ENCODE measurements at regions not wholly inside any gene's neighbourhood (a gene's known extent, or its start where the extent isn't known, plus 50 kb on each side); places are given as distances from the start of the nearest gene placed in this dataset.

GRCh38 chr20:39155971-39156370, 193.8 kb downstream of the DHX35 start:
- no peaks in the 10 kb centered on the region for H3K27me3 ChIP-seq (ENCODE audit: insufficient read depth, low read length)
- TF ChIP-seq EZH2 (IDR thresholded peaks at IDR 0.05; ENCODE audit: borderline replicate concordance, low read length) = no peak
- no peak for TF ChIP-seq CTCF (IDR thresholded peaks at IDR 0.05; ENCODE audit: low read length)
- no peaks in the 10 kb centered on the region for H3K4me1 ChIP-seq (ENCODE audit: insufficient read depth, low read length, severe bottlenecking)
- no peaks in the 10 kb centered on the region for H3K79me2 ChIP-seq (ENCODE audit: insufficient read depth, low read length)
- H3F3A ChIP-seq (ENCODE audit: insufficient read depth, low read length) = no peaks in the 10 kb centered on the region
- no peak overlapping the region for H3K9ac ChIP-seq (ENCODE audit: low read length)
- no peaks in the 10 kb centered on the region for H3K9me2 ChIP-seq (ENCODE audit: low read depth, low read length)
- H3K4me3 ChIP-seq (ENCODE audit: low read depth, low read length, poor library complexity, severe bottlenecking) = no peak overlapping the region
- H2AFZ ChIP-seq (ENCODE audit: low read length) = no peak overlapping the region
- no peaks in the 10 kb centered on the region for H3K36me3 ChIP-seq (ENCODE audit: insufficient read depth, low read length)
- no peak overlapping the region for H3K4me2 ChIP-seq (ENCODE audit: low read length)
- no peak overlapping the region for H3K27ac ChIP-seq (ENCODE audit: low read depth, low read length, poor library complexity, severe bottlenecking)
- no peaks in the 10 kb centered on the region for H3K9me3 ChIP-seq (ENCODE audit: low read length)
- no peaks in the 10 kb centered on the region for H4K20me1 ChIP-seq (ENCODE audit: insufficient read depth, low read length)

- Histone ChIP-seq H3K4me1 (ENCODE audit: insufficient read depth, low read length, severe bottlenecking) (no peaks in the 10 kb centered on the region), H3K79me2 (ENCODE audit: insufficient read depth, low read length) (no peaks in the 10 kb centered on the region), H3F3A (ENCODE audit: insufficient read depth, low read length) (no peaks in the 10 kb centered on the region), H3K9ac (ENCODE audit: low read length) (no peak overlapping the region), H2AFZ (ENCODE audit: low read length) (no peak overlapping the region), H3K27me3 (ENCODE audit: insufficient read depth, low read length) (0 out of 2 replicates have a peak, but pooled peaks cover 8% of the 10 kb centered on the region), H3K9me3 (ENCODE audit: low read length) (no peaks in the 10 kb centered on the region), H4K20me1 (ENCODE audit: insufficient read depth, low read length) (no peaks in the 10 kb centered on the region), H3K4me3 (ENCODE audit: low read depth, low read length, poor library complexity, severe bottlenecking) (no peak overlapping the region), H3K4me2 (ENCODE audit: low read length) (no peak overlapping the region), H3K27ac (ENCODE audit: low read depth, low read length, poor library complexity, severe bottlenecking) (no peak overlapping the region), H3K36me3 (ENCODE audit: insufficient read depth, low read length) (no peaks in the 10 kb centered on the region), H3K9me2 (ENCODE audit: low read depth, low read length) (no peaks in the 10 kb centered on the region)
- TF ChIP-seq EZH2 (IDR thresholded peaks at IDR 0.05; ENCODE audit: borderline replicate concordance, low read length) = no peak
These were observed 190.6 kb downstream of the DHX35 start for GRCh38 chr20:39152742-39153141.

GRCh38 chr20:39152126-39152525, 190.0 kb downstream of the DHX35 start:
- Histone ChIP-seq H3K4me2 (ENCODE audit: low read length) (no peak overlapping the region), H2AFZ (ENCODE audit: low read length) (no peak overlapping the region), H3F3A (ENCODE audit: insufficient read depth, low read length) (no peaks in the 10 kb centered on the region), H3K9ac (ENCODE audit: low read length) (no peak overlapping the region), H3K9me2 (ENCODE audit: low read depth, low read length) (no peaks in the 10 kb centered on the region), H3K36me3 (ENCODE audit: insufficient read depth, low read length) (no peaks in the 10 kb centered on the region), H3K9me3 (ENCODE audit: low read length) (no peaks in the 10 kb centered on the region), H3K79me2 (ENCODE audit: insufficient read depth, low read length) (no peaks in the 10 kb centered on the region), H4K20me1 (ENCODE audit: insufficient read depth, low read length) (no peaks in the 10 kb centered on the region), H3K4me3 (ENCODE audit: low read depth, low read length, poor library complexity, severe bottlenecking) (no peak overlapping the region), H3K4me1 (ENCODE audit: insufficient read depth, low read length, severe bottlenecking) (no peaks in the 10 kb centered on the region), H3K27me3 (ENCODE audit: insufficient read depth, low read length) (0 out of 2 replicates have a peak, but pooled peaks cover 8% of the 10 kb centered on the region), H3K27ac (ENCODE audit: low read depth, low read length, poor library complexity, severe bottlenecking) (no peak overlapping the region)
- TF ChIP-seq EZH2 (IDR thresholded peaks at IDR 0.05; ENCODE audit: borderline replicate concordance, low read length) (no peak), CTCF (IDR thresholded peaks at IDR 0.05; ENCODE audit: low read length) (no peak)

- no peaks in the 10 kb centered on the region for H3K4me1 ChIP-seq (ENCODE audit: insufficient read depth, low read length, severe bottlenecking)
- no peaks in the 10 kb centered on the region for H3F3A ChIP-seq (ENCODE audit: insufficient read depth, low read length)
- no peak overlapping the region for H3K4me3 ChIP-seq (ENCODE audit: low read depth, low read length, poor library complexity, severe bottlenecking)
- 0 out of 2 replicates have a peak, but pooled peaks cover 8% of the 10 kb centered on the region for H3K27me3 ChIP-seq (ENCODE audit: insufficient read depth, low read length)
- no peak overlapping the region for H3K4me2 ChIP-seq (ENCODE audit: low read length)
- H3K79me2 ChIP-seq (ENCODE audit: insufficient read depth, low read length) = no peaks in the 10 kb centered on the region
- H3K9me2 ChIP-seq (ENCODE audit: low read depth, low read length) = no peaks in the 10 kb centered on the region
- H2AFZ ChIP-seq (ENCODE audit: low read length) = no peak overlapping the region
- H3K36me3 ChIP-seq (ENCODE audit: insufficient read depth, low read length) = no peaks in the 10 kb centered on the region
- H3K27ac ChIP-seq (ENCODE audit: low read depth, low read length, poor library complexity, severe bottlenecking) = no peak overlapping the region
- TF ChIP-seq CTCF (IDR thresholded peaks at IDR 0.05; ENCODE audit: low read length) = no peak
- TF ChIP-seq EZH2 (IDR thresholded peaks at IDR 0.05; ENCODE audit: borderline replicate concordance, low read length) = no peak
- no peak overlapping the region for H3K9ac ChIP-seq (ENCODE audit: low read length)
- no peaks in the 10 kb centered on the region for H3K9me3 ChIP-seq (ENCODE audit: low read length)
- H4K20me1 ChIP-seq (ENCODE audit: insufficient read depth, low read length) = no peaks in the 10 kb centered on the region
These were observed 188.4 kb downstream of the DHX35 start for GRCh38 chr20:39150501-39150900.
